ENCODE measurements at regions not wholly inside any gene's neighbourhood (a gene's known extent, or its start where the extent isn't known, plus 50 kb on each side); places are given as distances from the start of the nearest gene placed in this dataset.

DNA sequence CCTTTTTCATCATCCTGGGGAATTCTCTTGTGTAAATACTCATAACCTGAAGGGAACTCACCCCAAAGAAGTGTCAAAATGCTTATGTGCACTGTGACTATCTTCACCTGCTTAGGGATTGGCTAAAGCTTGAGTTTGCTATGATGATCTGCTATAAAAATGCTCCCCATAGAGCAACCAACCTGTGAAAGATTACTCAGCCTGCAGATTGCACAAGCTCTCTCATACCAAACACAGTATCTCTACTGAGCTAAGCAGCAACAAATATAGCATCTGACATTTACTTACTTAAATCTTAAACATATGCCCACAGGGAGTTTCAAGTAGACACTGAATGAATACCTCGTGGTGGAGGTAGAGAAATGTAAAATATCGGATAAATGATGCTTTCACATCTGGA lies 725.8 kb downstream of the MRPL39 start:
- Histone ChIP-seq H3K27ac (no peak overlapping the region), H3K4me3 (no peak overlapping the region)
- TF ChIP-seq CTCF (IDR thresholded peaks at IDR 0.05), result no peak
- no peak for DNase-seq (ENCODE audit: low spot score)

DNA sequence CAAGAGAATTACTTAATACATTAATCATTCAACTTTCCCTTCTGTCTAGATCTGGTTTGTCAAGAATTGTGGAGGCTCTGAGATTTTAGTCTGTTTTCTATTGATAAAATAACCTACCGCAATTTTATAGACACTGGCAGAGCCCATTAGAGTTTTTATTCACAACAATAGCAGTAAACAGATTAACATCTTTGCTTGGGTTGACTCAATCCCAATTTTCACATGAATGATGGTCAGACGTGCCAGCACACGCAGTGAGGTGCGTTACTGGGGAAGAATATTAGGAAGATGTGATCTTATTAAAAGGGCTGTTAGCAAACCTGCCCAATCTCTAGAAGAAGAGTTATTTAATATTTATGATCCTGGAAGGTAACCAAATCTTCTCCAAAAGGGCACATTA lies 736.6 kb downstream of the MRPL39 start:
- DNase-seq (ENCODE audit: low spot score), result no peak
- Histone ChIP-seq H3K4me3 (no peak overlapping the region), H3K27ac (no peak overlapping the region)
- no peak for TF ChIP-seq CTCF (IDR thresholded peaks at IDR 0.05)

DNA sequence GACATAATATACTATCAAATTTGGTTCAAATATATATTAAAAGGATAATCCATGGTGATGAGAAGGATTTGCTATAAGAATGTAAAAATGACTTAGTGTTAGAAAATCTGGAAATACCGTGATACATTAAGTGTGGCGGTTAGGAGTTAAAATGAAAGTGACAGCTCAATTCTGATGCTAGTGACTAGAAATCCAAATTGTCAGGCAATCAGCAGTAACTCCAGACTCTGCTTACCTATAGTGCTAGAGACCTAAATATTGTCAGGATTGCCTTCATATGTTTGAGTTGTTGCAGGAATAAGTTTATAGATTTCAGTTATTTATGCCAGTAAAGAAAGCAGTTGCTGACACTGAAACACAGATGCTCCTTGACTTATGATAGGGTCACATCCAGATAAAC lies 737.4 kb downstream of the MRPL39 start:
- Histone ChIP-seq H3K27ac (no peak overlapping the region), H3K4me3 (no peak overlapping the region)
- DNase-seq (ENCODE audit: low spot score), result no peak
- TF ChIP-seq CTCF (IDR thresholded peaks at IDR 0.05), result no peak

DNA sequence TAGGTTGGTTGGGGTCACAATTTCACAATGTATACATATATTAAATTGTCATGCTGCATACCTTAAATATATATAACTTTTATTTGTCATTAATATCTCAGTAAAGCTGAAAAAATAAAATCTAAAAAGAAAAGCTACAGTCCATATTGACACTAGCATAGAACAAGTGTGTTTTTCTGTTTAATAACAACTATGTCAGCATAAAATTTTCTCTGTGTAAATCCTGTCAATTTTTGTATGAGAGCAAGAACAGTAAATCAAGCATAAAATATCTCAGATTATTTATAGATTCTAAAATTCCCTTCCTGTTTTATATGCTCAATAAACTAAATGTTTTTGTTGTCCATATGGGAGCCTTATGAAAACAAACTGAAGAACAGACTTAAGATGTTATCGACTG lies 739.2 kb downstream of the MRPL39 start:
- no peak for DNase-seq (ENCODE audit: low spot score)
- H3K4me3 ChIP-seq, result no peak overlapping the region
- no peak for TF ChIP-seq CTCF (IDR thresholded peaks at IDR 0.05)
- H3K27ac ChIP-seq, result no peak overlapping the region

- H3K27ac ChIP-seq, result no peak overlapping the region
- TF ChIP-seq CTCF (IDR thresholded peaks at IDR 0.05), result no peak
- H3K4me3 ChIP-seq, result no peak overlapping the region
- no peak for DNase-seq (ENCODE audit: low spot score)
Observed at GRCh38 chr21:24861471-24861870, 745.8 kb downstream of the MRPL39 start.

DNA sequence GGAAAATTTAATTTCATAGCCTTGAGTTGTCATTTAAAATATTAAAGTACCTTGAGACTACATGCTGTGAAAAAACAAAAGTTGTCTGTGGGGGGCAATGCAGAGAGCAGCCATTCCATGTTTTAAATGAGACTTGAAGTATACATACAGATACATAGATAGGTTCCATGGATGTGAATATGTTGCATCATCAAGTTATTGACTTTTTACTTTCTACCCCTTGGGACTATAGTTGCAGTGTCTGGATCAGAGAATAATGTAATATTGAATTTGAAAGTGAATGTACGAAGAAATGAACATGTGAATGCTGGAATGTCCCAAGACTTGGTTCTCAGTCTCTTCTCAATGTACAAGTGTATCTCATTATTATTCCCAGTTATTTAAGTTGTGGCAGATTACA lies 751.0 kb downstream of the MRPL39 start:
- TF ChIP-seq CTCF (IDR thresholded peaks at IDR 0.05), result no peak
- Histone ChIP-seq H3K27ac (no peak overlapping the region), H3K4me3 (no peak overlapping the region)
- no peak for DNase-seq (ENCODE audit: low spot score)

GRCh38 chr21:24852610-24853195 lies 754.6 kb downstream of the MRPL39 start:
- no peak overlapping the region for H3K27ac ChIP-seq
- TF ChIP-seq CTCF (IDR thresholded peaks at IDR 0.05), result no peak
- no peak for DNase-seq (ENCODE audit: low spot score)
- H3K4me3 ChIP-seq, result no peak overlapping the region
